HG03064 (cell line): ENCODE measurements at regions not wholly inside any gene's neighbourhood (a gene's known extent, or its start where the extent isn't known, plus 50 kb on each side); places are given as distances from the start of the nearest gene placed in this dataset.

Experiments used
- ATAC-seq: cut with Tn5 transposase; IDR thresholded peaks from one replicate; pipeline ENCODE4 v1.9.1; 2021; ENCODE audit warnings: low read depth; ENCODE audit not compliant: unreplicated experiment

DNA sequence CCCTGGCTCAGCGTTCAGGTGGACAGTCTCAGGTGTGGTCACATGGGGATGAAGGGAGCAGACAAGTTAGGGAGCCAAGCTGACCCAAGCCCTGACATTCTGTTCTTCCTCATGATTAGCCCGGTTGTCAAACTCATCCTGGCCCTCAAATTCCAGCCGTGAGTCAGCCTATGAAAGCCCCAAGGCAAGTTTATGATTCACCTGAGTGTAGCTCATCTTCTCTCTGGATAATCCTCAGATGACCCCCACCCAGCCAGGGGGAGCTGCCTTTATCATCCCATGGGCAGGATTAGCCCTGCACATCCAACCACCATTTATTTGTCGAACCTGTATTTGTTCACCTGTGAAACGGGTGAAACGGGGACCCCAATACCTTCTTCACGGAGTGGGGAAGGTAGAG lies 161.9 kb downstream of the DHX35 start:
- ATAC-seq: no peak

DNA sequence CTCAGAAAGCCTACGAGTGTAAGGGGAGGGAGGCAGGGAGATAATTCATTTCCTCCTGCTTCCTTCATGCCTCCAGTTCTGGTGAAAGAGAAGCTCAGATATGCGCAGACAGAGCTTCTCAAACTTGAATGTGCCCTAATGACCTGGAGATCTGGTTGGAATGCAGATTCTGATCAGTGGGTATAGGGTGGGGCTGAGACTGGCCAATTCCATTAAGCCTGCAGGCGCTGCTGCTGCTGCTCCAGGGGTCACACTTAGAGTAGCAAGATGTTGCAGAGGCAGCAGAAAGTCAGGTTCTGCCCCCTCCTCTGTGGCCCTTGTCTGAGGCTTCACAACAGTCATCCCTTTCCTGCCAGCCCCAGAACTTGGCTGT lies 161.0 kb downstream of the DHX35 start:
- no peak for ATAC-seq

DNA sequence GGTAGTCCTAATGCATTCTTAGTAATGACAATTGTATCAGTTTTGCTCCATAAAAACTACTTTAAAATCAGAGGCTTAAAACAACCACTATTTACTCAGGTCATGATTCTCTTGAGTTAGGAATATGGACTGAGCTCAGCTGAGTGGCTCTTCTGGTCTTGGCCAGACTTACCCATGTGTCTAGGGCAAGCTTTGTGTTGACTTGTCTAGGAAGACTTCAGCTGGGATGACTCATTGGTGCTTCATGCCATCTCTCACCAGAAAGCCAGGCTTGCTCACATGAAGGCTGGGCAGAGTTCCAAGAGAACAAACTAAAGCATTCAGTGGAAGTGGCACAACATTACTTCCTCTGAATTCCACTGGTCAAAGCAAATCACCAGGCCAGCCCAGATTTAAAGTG lies 155.3 kb downstream of the DHX35 start:
- no peak for ATAC-seq

DNA sequence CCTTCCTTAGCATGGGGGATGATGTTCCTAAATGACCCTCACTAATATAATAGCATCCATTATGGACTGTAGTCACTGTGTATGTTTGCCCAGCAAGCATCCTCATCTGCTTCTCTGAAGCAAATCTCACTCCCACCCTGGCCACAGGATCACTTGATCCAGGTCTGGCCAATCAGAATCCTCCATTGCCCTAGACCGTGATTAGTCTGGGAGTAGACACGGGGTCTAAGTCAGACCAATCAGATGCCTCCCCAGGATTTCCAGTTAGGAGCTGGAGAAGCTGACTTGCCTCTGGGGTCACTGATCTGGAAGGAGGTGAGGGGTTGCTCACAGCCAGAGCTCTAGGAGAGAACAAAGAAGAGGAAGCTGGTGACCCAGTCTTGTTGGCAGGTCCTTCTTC lies 153.9 kb downstream of the DHX35 start:
- no peak for ATAC-seq

DNA sequence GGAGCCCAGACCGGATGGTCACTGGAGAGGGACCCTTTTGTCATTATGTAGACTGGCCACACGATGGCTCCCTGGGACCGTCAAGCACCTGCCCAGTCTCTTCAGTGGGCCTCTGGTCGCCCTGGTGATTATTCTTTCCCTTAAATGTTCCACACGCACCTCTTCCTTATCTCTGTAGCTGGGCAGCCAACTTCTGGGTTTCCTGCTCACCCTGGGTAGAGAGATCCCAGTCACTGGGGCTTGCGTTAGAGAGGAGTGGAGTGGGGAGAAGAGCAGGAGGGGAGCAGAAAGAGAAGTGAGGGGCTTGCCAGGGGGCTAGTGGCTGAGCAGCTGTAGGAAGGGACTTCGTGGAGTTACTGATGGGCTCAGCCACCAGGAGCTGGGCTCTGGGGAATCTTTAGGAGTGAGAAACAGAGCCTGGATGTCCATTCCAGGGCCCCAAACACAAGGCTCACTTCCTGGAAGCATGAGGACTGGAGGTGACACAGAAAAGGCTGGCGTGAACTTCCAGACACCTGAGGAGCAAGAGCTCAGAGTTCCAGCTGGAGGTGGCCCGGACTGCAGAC lies 150.1 kb downstream of the DHX35 start:
- ATAC-seq: no peak

DNA sequence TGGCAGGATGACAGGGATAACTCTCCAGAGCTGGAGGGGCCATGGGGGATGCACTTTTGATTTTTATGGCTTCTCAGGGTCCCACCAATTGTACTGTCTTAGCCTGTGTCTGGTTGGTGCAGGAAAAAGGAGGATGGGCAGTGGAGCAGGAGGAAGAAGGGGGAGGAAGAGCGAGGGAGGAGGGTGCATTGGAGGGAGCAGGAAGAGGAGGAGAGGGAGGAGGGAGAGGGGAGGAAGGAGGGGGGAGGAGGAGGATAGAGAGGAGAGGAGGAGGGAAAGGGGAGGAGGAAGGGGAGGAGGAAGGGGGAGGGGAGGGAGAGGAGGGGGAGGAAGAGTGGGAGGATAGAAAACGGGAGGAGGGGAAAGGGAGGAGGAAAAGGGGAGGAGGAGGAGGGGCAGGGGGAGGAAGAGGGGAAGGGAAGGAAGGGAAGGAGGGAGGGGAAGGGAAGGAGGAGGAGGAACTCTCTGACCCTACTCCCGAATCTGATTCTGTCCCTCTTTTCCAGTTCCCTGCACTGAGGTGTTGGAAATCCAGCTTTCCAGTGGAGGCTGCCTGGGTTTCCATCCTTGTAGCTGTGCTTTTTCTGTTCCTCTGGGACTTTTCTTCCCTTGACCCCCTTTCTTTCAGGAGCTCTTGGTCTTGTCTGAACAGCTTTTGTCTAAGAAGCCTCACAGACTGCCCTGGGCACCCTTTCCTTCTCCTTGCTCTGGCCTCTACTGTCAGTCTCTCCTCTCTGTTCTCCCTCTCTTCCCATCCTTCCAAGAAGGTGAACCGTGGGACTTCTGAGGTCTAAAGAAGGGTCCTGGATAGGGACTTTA lies 149.4 kb downstream of the DHX35 start:
- ATAC-seq: no peak

DNA sequence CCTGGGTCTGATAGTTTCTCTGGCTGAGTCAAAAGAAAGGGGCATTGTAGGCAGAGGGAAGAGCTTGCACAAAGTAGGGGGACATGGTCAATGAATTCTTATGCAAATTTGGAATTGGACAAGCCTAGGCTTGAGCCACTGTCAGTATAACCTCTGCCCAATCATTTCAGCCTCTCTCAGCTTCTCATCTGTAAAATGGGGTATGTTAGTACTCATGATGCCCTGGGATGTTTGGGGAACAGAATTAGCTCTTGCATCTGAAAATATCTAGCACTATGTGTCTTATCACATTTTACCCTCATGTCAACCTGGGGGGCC lies 148.6 kb downstream of the DHX35 start:
- ATAC-seq: no peak

DNA sequence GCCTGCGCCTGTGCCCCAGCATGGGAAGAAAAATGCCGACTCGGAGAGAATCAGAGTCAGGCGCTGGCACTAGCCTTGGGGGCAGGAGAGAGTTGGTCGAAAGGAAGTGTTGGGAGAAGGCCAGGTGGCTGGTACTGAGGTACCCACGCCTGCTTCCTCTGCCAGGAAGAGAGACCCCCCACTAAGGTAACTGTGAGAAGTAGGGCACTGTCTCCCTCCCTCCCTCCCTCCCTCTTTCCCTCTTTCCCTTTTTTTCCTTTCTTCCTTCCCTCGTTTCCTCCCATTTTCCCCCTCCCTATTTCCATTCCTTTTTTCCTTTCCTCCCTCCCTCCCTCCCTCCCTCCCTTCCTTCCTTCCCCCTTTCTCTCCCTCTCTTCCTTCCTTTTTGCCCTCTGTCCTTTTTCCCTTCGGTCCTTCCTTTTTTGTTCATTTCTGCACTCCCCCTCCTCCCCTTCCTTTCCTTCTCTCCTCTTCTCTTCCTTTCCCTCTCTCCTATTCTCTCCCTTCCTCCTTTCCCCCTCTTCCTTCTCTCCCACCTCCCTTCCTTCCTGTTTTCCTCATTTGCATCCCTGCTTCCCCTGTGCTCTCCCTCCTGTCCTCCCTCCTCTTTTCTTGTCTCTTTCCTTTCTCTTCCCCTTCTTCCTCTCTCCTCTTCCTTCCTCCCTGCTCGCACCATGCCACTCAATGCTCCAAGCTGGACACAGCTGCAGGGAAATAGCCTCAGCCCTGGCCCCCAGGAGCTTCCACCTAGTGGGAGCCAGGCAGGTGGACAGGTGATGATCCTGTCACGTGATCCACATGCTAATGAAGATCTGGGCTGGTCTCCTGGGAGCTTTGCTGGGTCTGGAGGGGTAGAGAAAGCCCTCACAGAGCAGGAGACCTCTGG lies 148.0 kb downstream of the DHX35 start:
- ATAC-seq: no peak

DNA sequence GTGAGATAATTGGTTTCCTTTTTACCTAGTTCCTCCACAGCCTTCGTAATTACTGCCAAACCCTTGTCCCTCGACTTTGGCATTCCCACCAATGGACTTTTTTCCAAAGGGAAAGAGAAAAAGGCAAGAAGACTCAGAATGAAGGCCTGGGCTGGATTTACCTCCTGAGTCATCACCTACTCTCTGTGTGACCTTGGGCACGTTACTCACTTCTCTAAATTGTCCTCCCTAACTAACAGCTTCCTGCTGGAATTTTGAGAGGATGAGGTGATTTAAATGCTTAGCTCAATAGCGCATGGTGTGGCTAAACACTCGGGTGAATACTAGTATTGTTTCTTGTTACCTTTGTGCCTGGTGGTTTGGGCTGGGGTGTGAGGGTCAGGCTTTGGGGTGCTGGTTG lies 146.6 kb downstream of the DHX35 start:
- ATAC-seq: no peak

DNA sequence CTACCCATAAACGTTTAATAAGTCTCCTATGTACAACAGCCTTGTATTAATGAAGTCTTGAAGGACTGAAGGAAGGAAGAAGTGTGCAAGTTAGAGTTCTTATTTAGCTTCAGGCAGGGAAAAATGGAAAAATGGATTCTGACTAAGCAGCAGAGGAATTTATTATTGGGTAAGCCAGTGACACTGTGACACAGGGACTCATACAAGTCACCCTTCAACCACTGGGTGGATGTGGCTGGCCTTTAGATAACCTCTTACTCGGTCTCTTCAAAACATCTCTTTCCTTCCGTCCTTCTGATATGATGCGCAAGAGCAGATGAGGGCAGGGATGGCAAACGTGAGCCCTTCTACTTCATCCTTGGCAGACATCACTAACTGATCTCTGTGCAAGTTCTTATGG lies 145.6 kb downstream of the DHX35 start:
- ATAC-seq: no peak

DNA sequence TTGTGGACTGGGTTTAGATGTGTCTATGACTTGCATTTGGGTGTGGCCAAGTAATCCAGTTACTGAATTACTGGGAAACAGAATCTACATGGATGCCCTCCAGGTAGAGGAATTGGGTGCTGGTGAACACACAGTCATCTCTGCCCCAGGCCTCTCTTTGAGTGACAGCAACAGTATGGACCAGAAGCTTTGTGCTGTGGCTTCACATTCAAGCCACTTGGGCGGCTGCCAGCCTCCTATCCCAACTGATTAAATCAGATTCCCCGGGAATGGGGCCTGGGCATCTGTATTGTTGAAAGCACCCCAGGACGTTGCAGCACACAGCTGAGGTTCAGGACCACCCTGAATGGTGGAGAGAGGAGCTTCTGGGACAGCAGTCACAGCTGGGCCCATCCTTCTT lies 144.6 kb downstream of the DHX35 start:
- ATAC-seq: no peak

DNA sequence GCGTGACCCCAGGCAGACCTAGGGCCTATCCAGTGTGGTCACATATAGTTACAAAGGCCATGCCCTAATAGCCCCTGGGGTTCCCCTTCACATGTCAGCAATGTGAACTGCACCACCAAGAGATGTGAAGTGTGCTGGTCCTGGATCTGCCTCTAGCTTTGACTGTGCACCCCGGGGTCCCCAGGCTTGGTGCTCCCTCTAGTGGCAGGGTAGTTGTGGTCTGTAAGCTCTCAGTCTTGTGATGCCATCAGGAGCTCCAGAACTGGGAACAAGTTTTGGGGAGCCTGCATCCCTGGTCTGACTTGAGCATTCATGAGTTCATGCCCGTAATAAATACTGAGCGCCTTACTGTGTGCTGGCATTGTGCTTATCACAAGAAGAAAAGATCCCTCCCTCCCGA lies 143.4 kb downstream of the DHX35 start:
- ATAC-seq: no peak

DNA sequence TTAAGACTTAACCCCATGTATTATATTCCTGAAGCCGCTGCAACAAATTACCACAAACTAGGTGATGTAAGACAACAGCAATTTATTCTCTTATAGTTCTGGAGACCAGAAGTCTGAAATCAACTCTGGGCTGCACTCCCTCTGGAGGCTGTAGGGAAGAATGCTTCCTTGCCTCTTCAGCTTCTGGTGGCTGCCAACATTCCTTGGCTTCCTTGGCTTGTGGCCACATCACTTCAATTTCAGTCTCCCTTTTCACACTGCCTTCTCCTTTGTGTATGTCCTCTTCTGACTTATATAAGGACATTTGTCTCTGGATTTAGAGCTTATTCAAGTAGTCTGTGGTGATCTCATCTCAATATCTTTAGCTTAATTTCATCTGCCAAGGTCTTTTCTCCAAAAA lies 141.6 kb downstream of the DHX35 start:
- ATAC-seq: no peak

DNA sequence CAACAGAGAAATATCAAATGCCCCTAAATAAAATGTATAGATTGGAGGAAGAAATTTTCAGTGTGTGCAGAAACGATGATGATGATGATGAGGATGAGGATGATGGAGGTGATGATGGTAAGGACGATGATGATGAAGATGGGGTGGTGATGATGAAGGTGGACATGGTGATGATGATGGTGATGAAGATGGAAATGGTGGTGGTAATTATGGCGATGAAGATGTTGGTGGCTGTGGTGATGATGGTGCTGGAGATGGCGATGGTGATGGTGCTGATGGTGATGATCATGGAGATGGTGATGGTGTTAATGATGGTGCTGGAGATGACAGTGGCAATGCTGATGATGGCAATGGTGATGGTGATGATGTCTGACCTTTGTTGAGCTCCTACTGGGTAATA lies 141.2 kb downstream of the DHX35 start:
- ATAC-seq: no peak

DNA sequence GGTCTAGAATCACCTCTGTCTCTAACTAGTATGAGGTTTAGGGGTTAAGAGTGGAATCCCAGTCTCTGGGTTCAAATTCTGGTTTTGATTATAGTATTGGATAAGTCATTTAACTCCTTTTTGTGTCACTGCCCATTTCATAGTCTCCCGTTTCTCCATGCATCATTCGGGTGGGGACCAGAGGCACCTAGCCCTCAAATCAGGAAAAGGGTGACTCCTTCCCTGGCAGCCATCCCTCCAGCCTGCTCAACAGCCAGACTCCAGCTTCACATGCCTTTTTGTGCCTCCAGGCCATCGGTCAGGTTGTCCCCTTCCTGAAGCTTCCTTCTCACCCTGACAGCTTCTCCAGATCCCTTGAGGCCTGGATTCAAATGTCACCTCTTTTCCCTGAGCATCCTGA lies 139.8 kb downstream of the DHX35 start:
- ATAC-seq: no peak

DNA sequence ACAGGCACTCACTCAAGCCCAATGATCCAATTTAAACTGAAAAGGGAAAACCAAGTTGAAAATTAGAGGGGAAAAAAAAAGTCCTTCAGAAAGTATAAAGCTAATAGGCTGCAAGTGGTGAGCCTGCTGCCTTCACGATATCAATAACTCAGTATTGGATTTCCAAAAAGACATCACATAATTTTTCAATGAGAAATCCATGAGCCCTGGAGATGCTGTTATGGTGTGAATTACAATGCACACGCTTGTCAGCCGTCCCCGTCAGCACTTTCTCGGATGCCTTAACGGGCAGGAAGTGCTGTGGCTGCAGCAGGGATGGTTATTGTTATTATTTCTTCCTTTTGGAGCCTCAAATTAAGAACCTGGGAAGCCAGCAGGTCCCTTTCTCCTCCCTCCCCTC lies 138.5 kb downstream of the DHX35 start:
- ATAC-seq: no peak

DNA sequence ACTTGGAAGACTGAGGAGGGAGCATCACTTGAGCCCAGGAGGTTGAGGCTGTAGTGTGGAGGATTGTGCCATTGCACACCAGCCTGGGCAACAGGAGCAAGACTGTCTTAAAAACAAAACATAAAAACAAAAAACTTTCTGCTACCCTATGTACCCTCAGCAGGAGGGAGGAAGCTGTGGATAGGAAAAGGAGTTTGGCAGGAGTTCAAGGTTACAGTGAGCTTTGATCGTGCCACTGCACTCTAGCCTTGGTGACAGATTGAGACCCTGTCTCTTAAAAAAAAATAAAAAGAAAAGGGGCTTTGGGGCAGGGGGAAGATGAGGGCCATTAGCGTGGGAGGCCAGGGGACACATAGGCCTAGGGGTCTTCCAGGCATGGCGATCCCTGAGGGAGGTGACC lies 135.7 kb downstream of the DHX35 start:
- no peak for ATAC-seq

DNA sequence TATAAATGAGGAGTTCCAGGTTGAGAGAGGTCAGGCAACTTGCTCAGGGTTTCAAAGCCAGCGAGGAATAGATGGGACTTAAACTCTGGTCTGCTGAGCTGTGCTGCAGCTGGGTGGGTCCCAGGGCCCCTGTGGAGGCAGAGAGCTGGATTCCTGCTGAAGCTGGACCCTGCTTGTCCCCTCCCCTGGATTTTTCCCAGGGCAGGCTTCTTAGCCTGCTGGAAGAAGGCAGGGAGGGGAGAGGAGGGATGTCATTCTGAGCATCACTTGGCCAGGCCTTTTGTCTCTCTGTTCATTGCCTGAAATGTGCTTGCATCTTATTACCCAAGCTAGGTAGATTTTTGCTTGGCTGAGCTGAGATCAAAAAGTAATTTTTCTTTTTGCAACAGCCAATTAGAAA lies 133.7 kb downstream of the DHX35 start:
- no peak for ATAC-seq

DNA sequence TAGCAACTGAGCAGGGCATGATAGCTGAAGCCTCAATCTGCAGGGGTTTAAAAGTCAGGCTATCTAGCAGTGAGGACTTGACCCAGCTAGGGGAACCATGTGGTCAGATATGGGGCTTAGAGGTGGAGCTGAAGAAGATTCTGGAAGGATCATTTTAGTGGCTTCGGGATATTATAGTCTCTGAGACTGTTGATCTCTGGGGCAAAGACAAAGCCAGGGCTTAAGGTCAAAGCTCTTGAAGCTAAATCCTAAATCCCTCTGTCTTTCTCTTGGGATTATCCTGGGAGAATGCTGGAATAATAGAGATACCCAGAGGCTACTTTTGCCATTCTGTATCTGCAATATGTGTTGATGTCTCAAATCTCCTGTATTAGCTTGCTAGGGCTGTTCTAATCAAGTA lies 132.2 kb downstream of the DHX35 start:
- ATAC-seq: no peak

DNA sequence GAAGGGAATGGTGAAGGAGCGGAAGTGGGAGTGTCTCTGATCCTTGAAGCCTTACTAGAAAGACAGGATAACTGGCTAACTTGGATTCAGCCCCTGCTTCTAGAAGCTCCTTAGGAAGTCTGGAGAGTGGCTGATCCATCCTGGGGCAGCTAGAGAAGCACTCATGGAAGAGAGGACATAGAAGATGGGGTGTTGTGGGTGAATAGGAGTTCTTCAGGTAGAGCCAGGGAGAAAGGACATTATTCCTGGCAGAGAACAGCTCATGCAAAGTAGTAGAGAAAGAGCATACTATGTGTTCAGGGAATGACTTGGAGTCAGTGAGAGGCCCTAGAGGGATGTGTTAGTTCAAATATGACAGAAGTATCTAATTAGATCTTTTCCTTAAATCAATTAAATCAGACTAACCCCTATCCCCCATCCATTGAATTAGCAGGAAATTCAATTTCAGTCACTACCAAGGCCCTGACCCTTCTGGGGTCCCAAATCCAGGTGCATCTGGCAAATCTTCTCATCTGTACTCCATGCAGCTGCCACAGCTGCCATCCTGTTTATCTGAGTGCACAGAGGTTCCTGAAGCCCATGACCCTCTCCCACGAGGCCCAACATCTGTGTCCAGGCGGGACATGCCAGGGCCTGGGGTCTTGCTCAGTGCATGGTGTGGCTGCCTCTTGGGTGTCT lies 130.7 kb downstream of the DHX35 start:
- ATAC-seq: no peak

DNA sequence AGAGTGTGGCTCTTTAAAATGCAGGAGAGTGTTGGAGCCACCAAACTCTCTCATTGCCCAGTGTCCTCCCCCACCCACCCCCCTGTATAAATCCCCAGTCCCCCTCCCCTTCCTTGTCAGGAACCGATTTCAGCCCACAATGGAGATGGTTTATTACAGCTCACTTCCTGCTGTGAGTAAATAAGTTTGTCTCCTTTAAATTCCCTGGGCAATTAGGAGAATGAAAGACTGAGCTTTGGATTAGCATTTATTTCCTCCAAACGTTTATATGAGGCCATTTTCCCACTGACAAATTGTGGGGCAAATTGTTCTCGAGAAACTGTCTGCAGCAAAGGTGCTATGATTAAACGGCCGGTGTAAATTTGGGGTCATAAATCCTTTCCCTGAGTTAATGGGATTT lies 128.8 kb downstream of the DHX35 start:
- no peak for ATAC-seq
